GM19043 (cell line): ENCODE measurements at regions not wholly inside any gene's neighbourhood (a gene's known extent, or its start where the extent isn't known, plus 50 kb on each side); places are given as distances from the start of the nearest gene placed in this dataset.

Experiments
- ATAC-seq: cut with Tn5 transposase; IDR thresholded peaks from one replicate; pipeline ENCODE4 v1.9.1; 2021; ENCODE audit warnings: low read depth; ENCODE audit not compliant: unreplicated experiment

DNA sequence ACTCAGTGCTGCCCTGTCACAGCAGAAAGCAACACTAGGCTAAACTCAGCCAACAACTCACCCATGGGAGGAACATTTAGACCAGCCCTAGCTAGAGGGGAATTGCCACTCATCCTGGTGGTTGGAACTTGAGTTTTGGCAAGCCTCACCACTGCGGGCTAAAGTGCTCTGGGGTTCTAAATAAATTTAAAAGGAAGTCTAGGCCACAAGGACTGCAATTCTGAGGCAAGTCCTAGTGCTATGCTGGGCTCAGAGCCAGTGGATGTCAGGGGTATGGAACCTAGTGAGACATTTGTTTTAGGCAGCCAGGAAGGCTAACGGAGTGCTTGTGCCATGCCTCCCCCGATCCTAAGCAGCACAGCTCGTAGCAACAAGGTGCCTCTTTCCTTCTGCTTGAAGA, 78.0 kb downstream of the RGS13 start:
- ATAC-seq, result no peak

DNA sequence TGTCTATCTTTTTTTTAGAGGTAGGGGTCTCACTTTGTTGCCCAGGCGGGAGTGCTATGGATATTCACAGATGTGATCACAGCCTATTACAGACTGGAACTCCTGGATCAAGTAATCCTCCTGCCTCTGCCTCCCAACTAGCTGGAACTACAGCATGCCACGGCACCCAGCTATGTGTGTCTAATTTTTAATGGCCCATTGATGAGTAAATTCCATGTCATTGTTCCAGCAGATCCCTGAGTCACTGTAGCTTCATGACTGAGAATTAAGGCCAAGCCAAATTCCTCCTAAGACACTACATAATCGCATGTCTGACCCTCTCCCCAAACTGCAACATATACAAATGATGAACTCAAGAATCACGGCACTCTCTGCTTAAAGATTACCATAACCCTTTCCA, 84.2 kb upstream of the RGS2 start:
- no peak for ATAC-seq

DNA sequence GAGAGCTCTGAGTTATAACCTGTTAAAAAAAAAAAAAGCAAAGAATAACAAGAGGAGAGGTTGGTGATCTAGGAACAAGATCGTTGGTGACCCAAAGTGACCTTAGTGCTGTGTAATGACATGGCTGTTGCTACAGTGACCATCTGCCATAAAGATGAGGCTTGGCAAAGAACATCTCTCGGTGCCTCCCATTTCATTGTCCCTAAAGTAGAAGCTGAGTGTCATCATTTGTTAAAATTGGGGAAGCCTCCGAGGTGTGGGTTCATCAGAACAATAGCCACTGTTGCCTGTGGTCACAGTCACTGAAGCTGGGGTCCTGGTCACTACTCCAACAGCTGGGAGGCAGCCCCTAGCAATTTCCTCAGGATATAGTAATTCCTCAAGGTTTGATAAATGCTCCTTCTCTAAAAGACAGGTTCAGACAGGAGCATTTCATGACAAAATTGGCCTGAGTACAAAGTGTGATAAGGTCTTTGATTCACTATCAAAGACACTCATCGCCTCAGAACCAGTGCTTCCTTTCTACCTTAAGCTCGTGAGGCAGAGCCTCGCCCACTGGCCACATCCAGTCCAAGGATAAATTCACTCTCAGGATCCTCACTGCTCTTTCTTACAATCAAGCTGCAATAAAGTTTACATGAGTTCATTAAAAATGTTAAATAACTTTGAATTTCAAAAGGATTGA, 81.9 kb upstream of the RGS2 start:
- ATAC-seq, result no peak

DNA sequence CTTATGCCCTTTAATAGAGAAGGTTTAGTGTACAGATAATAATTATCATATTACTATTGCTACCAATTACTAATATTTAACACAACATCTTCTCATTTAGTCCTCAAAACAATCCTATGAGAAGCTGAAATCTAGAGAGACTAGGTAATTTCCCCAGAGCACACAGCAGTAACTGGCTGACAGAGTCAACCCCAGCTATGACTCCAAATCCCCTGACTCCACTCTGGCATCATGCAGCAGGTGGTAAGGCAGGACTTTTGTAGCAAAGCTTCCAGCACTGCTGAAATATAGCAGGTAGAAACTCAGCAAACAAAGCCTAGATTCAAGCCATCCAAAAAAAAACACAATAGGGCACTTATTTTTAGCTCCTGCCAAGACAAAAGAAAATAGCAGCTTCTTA, 79.3 kb upstream of the RGS2 start:
- no peak for ATAC-seq

DNA sequence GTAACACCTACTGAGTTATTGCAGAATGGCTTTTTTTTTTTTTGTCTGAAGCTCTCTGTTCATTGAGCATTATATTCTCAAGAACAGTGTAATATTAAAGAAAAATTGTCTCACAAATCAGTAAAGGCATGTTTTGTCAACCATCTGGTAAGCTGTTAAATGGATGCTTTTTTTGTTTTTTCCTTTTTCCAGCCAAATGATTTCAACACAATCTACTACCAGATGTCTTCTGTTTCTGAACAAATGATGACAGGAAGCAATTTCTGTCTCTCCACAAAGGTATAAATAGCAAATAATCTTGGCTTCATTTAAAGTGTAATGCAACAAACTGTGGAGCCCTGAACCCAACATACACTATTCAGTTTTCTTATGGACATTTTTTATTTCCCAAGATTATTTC, 78.6 kb upstream of the RGS2 start:
- ATAC-seq, result no peak

DNA sequence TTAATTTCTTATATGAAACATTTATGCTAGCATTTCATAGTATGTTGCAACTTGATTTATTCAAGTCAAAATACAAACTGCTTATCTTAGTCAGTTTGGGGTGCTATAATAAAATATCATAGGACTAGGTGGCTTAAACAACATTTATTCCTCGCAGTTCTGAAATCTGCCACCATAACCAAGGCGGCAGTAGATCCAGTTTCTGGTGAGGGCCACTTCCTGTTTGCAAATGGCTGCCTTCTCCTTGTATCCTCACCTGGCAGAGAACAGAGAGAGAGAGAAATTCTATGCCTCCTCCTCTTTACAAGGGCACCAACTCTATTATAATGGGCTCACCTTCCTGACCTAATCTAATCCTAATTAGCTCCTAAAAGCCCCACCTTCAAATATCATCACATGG, 76.1 kb upstream of the RGS2 start:
- ATAC-seq, result peak; percentile 69

DNA sequence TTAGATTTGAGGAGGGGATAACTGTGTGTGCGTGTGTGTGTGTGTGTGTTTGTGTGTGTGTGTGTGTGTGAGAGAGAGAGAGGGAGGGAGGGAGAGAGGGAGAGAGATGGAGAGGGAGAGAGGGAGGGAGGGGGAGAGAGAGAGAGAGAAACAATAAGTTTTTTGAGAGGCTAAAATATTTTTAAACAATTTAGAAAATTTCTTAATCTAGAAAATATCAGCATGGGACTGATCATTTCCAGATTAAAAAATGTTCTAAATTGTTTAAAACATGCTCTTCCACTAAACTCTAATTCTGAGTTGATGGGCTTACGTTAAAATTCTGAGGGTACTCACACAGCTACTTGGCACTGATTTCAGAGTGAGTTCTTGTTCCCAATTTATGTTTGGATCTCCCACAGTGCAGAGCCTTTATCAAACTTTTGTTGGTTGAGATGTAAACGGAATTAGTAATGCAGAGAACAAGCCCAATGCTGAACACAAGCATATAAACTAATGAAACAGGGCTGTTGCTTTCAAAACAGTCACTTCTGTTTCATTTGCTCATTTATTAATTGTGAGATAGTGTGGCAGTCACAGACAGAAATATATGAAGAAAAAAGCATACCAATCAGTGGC, 73.4 kb upstream of the RGS2 start:
- no peak for ATAC-seq

DNA sequence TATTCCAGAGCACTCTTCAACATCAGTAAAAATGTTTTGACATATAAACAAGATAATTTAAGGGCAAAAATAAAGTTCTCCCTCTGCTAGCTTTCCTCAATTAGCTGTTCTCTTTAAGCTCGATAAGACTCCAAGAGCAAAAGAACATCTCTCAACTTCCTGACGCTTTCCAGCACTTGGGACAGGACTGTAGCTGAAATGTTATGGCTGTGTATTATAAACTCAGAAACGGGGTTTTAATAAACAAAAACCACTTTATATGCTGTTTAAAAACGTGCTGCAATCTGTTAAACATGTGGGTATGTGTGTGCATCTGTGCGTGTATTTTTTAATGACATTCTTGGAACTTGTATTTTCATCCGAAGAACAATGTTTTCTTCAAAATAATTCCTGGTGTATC, 71.5 kb upstream of the RGS2 start:
- no peak for ATAC-seq

DNA sequence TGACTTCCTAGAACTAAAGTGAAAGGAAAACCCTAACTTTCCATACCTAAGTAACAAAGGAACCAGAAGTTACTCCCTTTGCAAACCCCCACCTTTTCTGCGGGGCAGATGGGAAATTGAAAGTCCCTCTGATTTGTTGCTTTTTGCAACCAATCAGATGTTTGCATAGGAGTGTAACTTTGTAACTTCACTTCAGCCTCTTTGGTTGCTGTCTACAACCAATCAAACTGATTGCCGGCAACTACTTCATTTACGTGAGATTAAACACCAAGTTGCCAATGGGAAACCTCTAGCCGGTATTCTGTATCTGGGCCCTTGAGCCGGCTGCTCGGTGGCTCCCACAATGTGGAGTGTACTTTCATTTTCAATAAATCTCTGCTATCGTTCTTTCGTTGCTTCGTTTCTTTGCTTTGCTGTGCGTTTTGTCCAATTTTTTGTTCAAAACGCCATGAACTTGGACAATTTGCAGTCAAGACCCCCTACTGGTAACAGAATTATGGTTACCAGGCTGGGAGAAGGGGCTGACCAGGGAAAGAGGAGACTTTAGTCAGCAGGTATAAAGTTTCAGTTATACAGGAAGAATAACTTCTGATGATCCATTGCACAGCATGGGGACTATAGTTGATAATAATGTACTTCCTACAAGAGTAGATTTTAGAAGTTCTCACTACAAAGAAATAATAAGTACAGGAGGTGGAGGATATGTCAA, 69.2 kb upstream of the RGS2 start:
- ATAC-seq, result no peak

DNA sequence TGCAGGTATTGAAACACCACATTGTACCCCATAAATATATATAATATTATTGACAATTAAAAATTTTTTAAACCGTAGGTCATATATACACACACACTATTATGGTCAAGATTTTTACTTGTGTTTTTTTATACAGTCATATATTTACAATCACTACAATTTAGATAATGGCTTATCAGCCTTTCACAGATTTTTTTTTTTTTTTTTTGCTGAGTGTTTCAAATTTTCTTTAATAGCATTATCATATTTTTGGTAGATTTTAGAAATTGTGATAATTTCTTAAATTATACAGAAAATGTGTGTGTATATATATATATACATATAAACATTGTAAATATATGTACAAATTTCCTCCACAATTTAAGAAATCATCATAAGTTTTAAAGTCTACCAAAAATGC, 68.6 kb upstream of the RGS2 start:
- ATAC-seq, result no peak

DNA sequence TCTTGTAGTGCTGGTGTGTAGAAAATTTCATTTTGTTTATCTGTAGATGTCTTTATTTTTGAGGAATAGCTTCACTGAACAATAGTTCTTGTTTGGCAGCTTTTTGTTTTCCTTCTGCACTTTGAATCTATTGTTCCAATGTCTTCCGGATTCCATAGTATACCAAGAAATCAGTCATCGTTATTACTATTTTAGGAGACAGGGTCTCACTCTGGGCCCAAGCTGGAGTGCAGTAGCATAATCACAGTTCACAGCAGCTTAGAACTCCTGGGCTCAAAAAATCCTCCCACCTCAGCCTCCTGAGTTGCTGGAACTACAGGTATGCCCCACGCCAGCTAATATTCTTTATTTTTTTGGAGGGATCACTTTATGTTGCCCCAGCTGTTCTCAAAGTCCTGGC, 67.7 kb upstream of the RGS2 start:
- ATAC-seq, result no peak

DNA sequence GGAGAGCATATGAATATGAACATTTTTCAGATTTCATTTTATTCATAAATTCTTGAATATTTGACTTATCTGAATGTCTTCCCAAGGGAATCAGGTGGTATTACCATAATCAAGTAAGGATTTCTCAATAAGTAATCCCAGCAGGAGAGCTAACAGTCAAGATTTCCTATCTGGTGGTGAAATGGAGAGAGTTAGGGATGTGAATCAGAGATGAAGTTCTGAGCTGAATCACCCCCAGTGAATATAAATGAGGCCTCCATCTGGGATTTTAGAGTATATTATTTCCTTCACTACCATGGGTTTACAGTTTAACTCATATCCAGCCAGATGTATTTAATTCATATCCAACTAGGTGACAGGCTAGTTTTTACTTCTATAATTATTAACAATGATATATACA, 61.5 kb upstream of the RGS2 start:
- no peak for ATAC-seq

DNA sequence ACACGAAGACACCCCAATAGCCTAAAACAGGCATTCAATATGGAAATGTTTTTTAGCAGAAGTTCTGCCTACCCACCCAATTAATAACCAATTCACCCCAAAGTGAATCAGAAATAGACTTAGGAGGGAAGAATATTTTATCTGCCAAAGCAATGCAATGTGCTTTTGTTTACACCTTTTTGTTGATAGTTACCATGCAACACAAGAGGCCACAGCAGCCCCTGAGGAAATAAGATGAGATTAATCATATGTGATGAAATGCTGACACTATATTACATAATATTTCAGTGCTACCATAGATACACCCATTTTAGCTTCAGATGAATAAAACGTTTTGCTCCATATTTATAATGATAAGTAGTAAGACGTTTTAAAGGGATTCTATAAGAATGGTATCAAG, 60.9 kb upstream of the RGS2 start:
- ATAC-seq, result no peak

DNA sequence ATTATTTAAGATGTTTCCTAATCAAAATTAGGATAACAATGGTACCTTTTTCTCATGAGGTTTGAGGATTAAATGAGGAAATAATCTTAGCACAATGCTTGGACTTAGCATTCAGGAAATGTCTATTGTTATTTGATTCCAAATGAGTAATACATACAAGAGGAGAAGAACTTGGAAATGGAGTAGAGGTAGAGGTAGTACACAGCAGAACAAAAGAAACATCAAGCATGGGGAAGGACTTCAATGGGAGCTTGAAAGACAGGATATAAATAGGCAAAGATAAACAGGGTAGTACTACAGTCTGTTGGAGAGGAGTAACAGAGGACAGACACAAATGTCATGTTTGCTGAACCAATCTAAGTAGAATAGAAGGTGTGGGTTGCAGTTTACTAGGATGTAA, 59.5 kb upstream of the RGS2 start:
- ATAC-seq, result no peak

DNA sequence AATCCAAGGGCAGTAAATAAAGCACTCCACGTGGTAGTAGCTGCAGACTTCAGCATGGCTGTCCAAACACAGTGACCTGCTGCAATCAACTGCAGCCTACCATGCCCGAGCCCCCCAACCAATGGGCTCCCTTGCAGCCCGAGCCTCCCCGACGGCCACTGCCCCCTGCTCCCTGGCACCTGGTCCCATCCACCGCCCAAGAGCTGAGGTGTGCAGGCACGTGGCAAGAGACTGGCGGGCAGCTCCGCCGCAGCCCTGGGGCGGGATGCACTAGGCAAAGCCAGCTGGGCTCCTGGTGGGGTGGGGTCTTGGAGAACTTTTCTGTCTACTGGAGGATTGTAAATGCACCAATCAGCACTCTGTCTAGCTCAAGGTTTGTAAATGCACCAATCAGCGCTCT, 57.6 kb upstream of the RGS2 start:
- ATAC-seq, result no peak

DNA sequence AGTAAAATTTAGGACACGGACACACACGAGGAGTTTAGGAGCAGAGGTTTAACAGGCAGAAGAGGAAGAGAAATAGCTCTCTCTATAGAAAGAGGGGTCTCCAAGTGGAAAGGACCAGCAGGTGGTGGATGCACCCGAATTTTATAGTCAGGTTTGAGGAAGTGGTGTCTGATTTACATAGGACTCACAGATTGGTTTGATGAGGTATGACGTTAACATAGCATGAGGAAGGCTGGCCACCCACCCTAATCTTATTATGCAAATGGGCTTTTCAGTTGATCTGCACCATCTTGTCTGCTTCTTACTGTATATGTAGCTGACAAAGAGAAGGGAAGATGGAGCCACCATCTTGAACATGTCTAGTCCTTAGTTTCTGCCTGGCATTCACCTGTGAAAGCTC, 52.5 kb upstream of the RGS2 start:
- no peak for ATAC-seq

DNA sequence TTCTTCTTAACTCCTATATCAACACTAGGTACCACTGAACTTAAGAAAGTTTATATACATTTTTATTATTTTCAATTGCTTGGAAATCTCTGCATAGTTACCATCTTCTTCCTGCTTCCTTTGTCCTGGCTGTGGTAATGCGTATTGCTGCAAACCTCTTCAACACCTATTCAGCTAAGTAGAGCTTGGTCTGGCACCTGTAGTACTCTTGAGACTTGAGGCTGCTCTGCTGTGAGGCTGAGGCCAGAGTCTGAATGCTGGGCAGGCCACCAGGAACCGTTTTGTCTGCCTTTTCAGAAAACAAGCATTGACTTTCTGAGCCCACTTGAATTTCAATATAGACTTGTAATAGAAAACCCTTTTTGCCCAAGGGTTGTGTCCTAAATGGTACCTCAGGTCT, 52.0 kb upstream of the RGS2 start:
- ATAC-seq, result no peak

DNA sequence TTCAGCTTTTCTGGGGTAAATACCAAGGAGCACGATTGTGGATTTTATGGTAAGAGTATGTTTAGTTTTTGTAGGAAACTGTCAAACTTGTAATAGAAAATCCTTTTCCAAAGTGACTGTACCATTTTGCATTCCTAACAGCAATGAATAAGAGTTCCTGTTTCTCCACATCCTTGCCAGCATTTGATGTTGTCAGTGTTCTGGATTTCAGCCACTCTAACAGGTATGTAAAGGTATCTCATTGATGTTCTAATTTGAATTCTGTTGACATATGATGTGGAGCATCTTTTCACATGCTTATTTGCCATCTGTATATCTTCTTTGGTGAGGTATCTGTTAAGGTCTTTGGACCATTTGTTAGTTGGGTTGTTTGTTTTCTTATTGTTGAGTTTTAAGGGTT, 50.3 kb upstream of the RGS2 start:
- no peak for ATAC-seq
